RWPE2 (cell line): ENCODE measurements at regions not wholly inside any gene's neighbourhood (a gene's known extent, or its start where the extent isn't known, plus 50 kb on each side); places are given as distances from the start of the nearest gene placed in this dataset.

Experiments
- ATAC-seq: fragments of 200-7000 bp; cut with Tn5 transposase; 3 replicates; pipeline ENCODE4 v1.9.1; 2021; ENCODE audit warnings: low read depth
- DNase-seq: peaks from one replicate; pipeline ENCODE4 v3.0.0-alpha.2; 2020; ENCODE audit warnings: low spot score
- H3K27ac ChIP-seq: fragments of 450-650 bp; 2 replicates; pipeline ENCODE4 v1.5.1; 2017; ENCODE audit warnings: mild to moderate bottlenecking; ENCODE audit not compliant: poor library complexity, severe bottlenecking
- H3K27me3 ChIP-seq: fragments of 250-450 bp; sonication (Bioruptor Pico); 2 replicates; pipeline ENCODE4 v1.5.1; 2021; ENCODE audit warnings: mild to moderate bottlenecking, moderate library complexity; ENCODE audit not compliant: insufficient read depth, poor library complexity, severe bottlenecking
- H3K36me3 ChIP-seq: fragments of 250-450 bp; sonication (Bioruptor Pico); 2 replicates; pipeline ENCODE4 v1.5.1; 2020; ENCODE audit warnings: low read depth, mild to moderate bottlenecking, moderate library complexity
- H3K4me1 ChIP-seq: fragments of 250-450 bp; sonication (Bioruptor Pico); 2 replicates; pipeline ENCODE4 v1.5.1; 2021; ENCODE audit warnings: mild to moderate bottlenecking, moderate library complexity; ENCODE audit not compliant: insufficient read depth, poor library complexity, severe bottlenecking
- H3K4me3 ChIP-seq: fragments of 250-450 bp; sonication (Bioruptor Pico); 2 replicates; pipeline ENCODE4 v1.5.1; 2021; ENCODE audit warnings: mild to moderate bottlenecking, moderate library complexity; ENCODE audit not compliant: severe bottlenecking
- H3K9me3 ChIP-seq: fragments of 250-450 bp; sonication (Bioruptor Pico); 2 replicates; pipeline ENCODE4 v1.5.1; 2021; ENCODE audit warnings: mild to moderate bottlenecking, moderate library complexity; ENCODE audit not compliant: severe bottlenecking
- CTCF ChIP-seq: fragments of 450-650 bp; IDR thresholded peaks from one replicate; pipeline ENCODE4 v1.5.1; 2017; ENCODE audit warnings: mild to moderate bottlenecking, moderate library complexity; ENCODE audit not compliant: poor library complexity, severe bottlenecking

- ATAC-seq (no peak), DNase-seq (no peak)
- no peak overlapping the region for H3K4me3 ChIP-seq
- H3K36me3 ChIP-seq: no peaks in the 10 kb centered on the region
- no peaks in the 10 kb centered on the region for H3K27me3 ChIP-seq
- no peak for TF ChIP-seq CTCF
- no peaks in the 10 kb centered on the region for H3K4me1 ChIP-seq
- H3K27ac ChIP-seq: no peak overlapping the region
- H3K9me3 ChIP-seq: no peaks in the 10 kb centered on the region
These were observed 259.7 kb downstream of the NKX6-1 start for GRCh38 chr4:84239278-84239845.

- ATAC-seq (peak; percentile 76; the same call in 2 of the 3 replicates), DNase-seq (no peak)
- no peak overlapping the region for H3K27ac ChIP-seq
- no peaks in the 10 kb centered on the region for H3K4me1 ChIP-seq
- no peaks in the 10 kb centered on the region for H3K9me3 ChIP-seq
- no peaks in the 10 kb centered on the region for H3K27me3 ChIP-seq
- TF ChIP-seq CTCF: no peak
- H3K4me3 ChIP-seq: no peak overlapping the region
- H3K36me3 ChIP-seq: no peaks in the 10 kb centered on the region
These were observed 260.6 kb downstream of the NKX6-1 start for GRCh38 chr4:84238247-84239090.

GRCh38 chr4:84237008-84237407, 262.1 kb downstream of the NKX6-1 start:
- no peak for TF ChIP-seq CTCF
- DNase-seq (no peak), ATAC-seq (no peak)
- H3K27ac ChIP-seq: no peak overlapping the region
- no peaks in the 10 kb centered on the region for H3K9me3 ChIP-seq
- H3K4me3 ChIP-seq: no peak overlapping the region
- H3K36me3 ChIP-seq: no peaks in the 10 kb centered on the region
- H3K4me1 ChIP-seq: no peaks in the 10 kb centered on the region
- H3K27me3 ChIP-seq: no peaks in the 10 kb centered on the region

GRCh38 chr4:84235126-84235944, 263.8 kb downstream of the NKX6-1 start:
- H3K4me1 ChIP-seq: no peaks in the 10 kb centered on the region
- H3K36me3 ChIP-seq: no peaks in the 10 kb centered on the region
- H3K27ac ChIP-seq: no peak overlapping the region
- H3K27me3 ChIP-seq: no peaks in the 10 kb centered on the region
- ATAC-seq: no peak
- no peaks in the 10 kb centered on the region for H3K9me3 ChIP-seq
- TF ChIP-seq CTCF: no peak
- no peak for DNase-seq
- no peak overlapping the region for H3K4me3 ChIP-seq
